Adrenal gland (tissue), 9 donors: ENCODE measurements at regions not wholly inside any gene's neighbourhood (a gene's known extent, or its start where the extent isn't known, plus 50 kb on each side); places are given as distances from the start of the nearest gene placed in this dataset.

ENCODE experiments used
- DNase-seq, 7 donors: peaks; one replicate each; pipeline ENCODE4 v3.0.0-alpha.2; 2019 to 2020
- H3K27ac ChIP-seq, 5 donors: fragments of 200-600 bp; sonication (generic) in 4 of 5; 1 replicate in 3 of 5; 2 replicates in 2 of 5; pipeline versions ENCODE4 v1.5.1 to v1.8.0; 2016 to 2020; ENCODE audit warnings: mild to moderate bottlenecking in 1 of 5
- H3K27me3 ChIP-seq: fragments of 200-600 bp; 2 replicates; pipeline ENCODE4 v1.8.0; 2021
- H3K36me3 ChIP-seq, 2 donors: fragments of 200-600 bp; replicated peaks in 1 of 2; 1 replicate in 1 of 2; 2 replicates in 1 of 2; pipeline versions ENCODE4 v1.5.1 to v1.8.0; 2018 to 2022
- H3K4me1 ChIP-seq, 2 donors: fragments of 200-600 bp; replicated peaks in 1 of 2; 1 replicate in 1 of 2; 2 replicates in 1 of 2; pipeline versions ENCODE4 v1.5.1 to v1.8.0; 2018 to 2021
- H3K4me3 ChIP-seq, 4 donors: fragments of 200-600 bp; sonication (generic) in 3 of 4; one replicate each; pipeline ENCODE4 v1.5.1; 2016 to 2018
- H3K9me3 ChIP-seq, 3 donors: fragments of 200-600 bp; sonication (generic) in 1 of 3; replicated peaks in 1 of 3; 1 replicate in 2 of 3; 2 replicates in 1 of 3; pipeline versions ENCODE4 v1.5.1 to v1.8.0; 2016 to 2021
- CTCF ChIP-seq, 6 experiments: fragments of 450-650 bp in 4 of 6; fragments of 200-600 bp in 2 of 6; sonication (generic) in 1 of 6; IDR thresholded peaks; 1 replicate in 5 of 6; 2 replicates in 1 of 6; pipeline versions ENCODE4 v1.5.1 to v1.8.0; 2016 to 2021; ENCODE audit warnings: antibody characterized with exemption in 6 of 6, mild to moderate bottlenecking in 2 of 6, moderate library complexity in 1 of 6
- POLR2A ChIP-seq, 2 donors: fragments of 450-650 bp; IDR thresholded peaks; one replicate each; pipeline ENCODE4 v1.6.1; 2017; ENCODE audit warnings: antibody characterized with exemption in 2 of 2, mild to moderate bottlenecking in 2 of 2, moderate library complexity in 1 of 2
- WGBS, 4 donors: extraction: QIAGEN DNeasy Blood & Tissue Kit in 2 of 4; methylation state at CpG; one replicate each; pipeline versions ENCODE4 v1.1.5 to v1.1.7; 2013 to 2017; 5-methylcytosine and 5-hydroxymethylcytosine counted together
- intact Hi-C, 2 donors: fragments of 100-400 bp; cut with DNase I; formaldehyde crosslinking; loops; one replicate each; pipeline versions ENCODE4 v1.14.1 to v1.15.0; 2022 to 2023
- donor health status: healthy with polysubstance abuse.
- donor health status: Bipolar disorder and iron deficiency.
- donor health status: DM: yes; HTN: yes; CAD: no.
- donor health status: DM: no; HTN: no; CAD: no.
- donor health status: DM: no; HTN: no; CAD: no.

- H3K27ac ChIP-seq = no peak overlapping the region
- H3K4me1 ChIP-seq = no peaks in the 10 kb centered on the region
- intact Hi-C loops = no loop called here
- TF ChIP-seq CTCF (IDR thresholded peaks at IDR 0.05) = no peak
- TF ChIP-seq POLR2A (IDR thresholded peaks at IDR 0.05) = no peak
- no peaks in the 10 kb centered on the region for H3K27me3 ChIP-seq
- H3K36me3 ChIP-seq = no peaks in the 10 kb centered on the region
- no peak overlapping the region for H3K4me3 ChIP-seq
- no peak for DNase-seq
- H3K9me3 ChIP-seq = no peaks in the 10 kb centered on the region
- WGBS, 4 donors = 41 to 59% (median 59%) methylated on average over 3 of the region's 3 CpGs
Measured at GRCh38 chr7:127448566-127448965, 56.1 kb upstream of the ZNF800 start.

- no peak for TF ChIP-seq POLR2A (IDR thresholded peaks at IDR 0.05)
- peak in 5 of 6 experiments; percentile 17 to 49 (median 47) for TF ChIP-seq CTCF (IDR thresholded peaks at IDR 0.05)
- Histone ChIP-seq H3K27me3 (no peaks in the 10 kb centered on the region), H3K27ac (no peak overlapping the region), H3K4me1 (no peaks in the 10 kb centered on the region), H3K9me3 (no peaks in the 10 kb centered on the region), H3K4me3 (no peak overlapping the region), H3K36me3 (no peaks in the 10 kb centered on the region)
- intact Hi-C loops = no loop called here
- DNase-seq = peak in 4 of 7 donors; percentile 15 to 39 (median 26)
- WGBS, 4 donors = 0 to 10% (median 2%) methylated on average over 1 of the region's 1 CpG
Measured at GRCh38 chr7:127447326-127447945, 54.9 kb upstream of the ZNF800 start.

GRCh38 chr7:127446842-127447241, 54.3 kb upstream of the ZNF800 start:
- no peaks in the 10 kb centered on the region for H3K4me1 ChIP-seq
- DNase-seq = no peak
- no peaks in the 10 kb centered on the region for H3K9me3 ChIP-seq
- H3K36me3 ChIP-seq = no peaks in the 10 kb centered on the region
- H3K27ac ChIP-seq = no peak overlapping the region
- WGBS, 4 donors = 59 to 94% (median 87%) methylated on average over 2 of the region's 2 CpGs
- intact Hi-C loops = no loop called here
- no peak overlapping the region for H3K4me3 ChIP-seq
- TF ChIP-seq POLR2A (IDR thresholded peaks at IDR 0.05) (no peak), CTCF (IDR thresholded peaks at IDR 0.05) (no peak)
- H3K27me3 ChIP-seq = no peaks in the 10 kb centered on the region
